CD4-positive, alpha-beta memory T cell (primary cell): ENCODE measurements at regions not wholly inside any gene's neighbourhood (a gene's known extent, or its start where the extent isn't known, plus 50 kb on each side); places are given as distances from the start of the nearest gene placed in this dataset.

Experiments used
- CTCF ChIA-PET: fragments of 350-600 bp; sonication (Branson Sonifier 250); formaldehyde crosslinking; loops from one replicate; lab custom pipeline; 2021; ENCODE audit warnings: inconsistent platforms; ENCODE audit not compliant: partially characterized antibody; lab: Charles Lee
- POLR2A ChIA-PET: fragments of 350-600 bp; sonication (Branson Sonifier 250); formaldehyde crosslinking; loops from one replicate; lab custom pipeline; 2021; ENCODE audit not compliant: partially characterized antibody; lab: Charles Lee
- DNase-seq, 5 donors: peaks; one replicate each; pipeline versions ENCODE4 v3.0.0 to v3.0.0-alpha.2; 2020 to 2022; ENCODE audit warnings: mixed read lengths in 1 of 5
- H3K27ac ChIP-seq: one replicate; pipeline ENCODE4 v1.7.0; 2013; ENCODE audit warnings: low read depth, low read length
- H3K27me3 ChIP-seq: 2 replicates; pipeline ENCODE4 v1.7.0; 2013; ENCODE audit warnings: mild to moderate bottlenecking, low read length, moderate library complexity; ENCODE audit not compliant: insufficient read depth
- H3K36me3 ChIP-seq: 2 replicates; pipeline ENCODE4 v1.7.0; 2013; ENCODE audit warnings: mild to moderate bottlenecking, low read length, moderate library complexity; ENCODE audit not compliant: insufficient read depth
- H3K4me1 ChIP-seq: 2 replicates; pipeline ENCODE4 v1.7.0; 2013; ENCODE audit warnings: mild to moderate bottlenecking, low read length, moderate library complexity; ENCODE audit not compliant: insufficient read depth
- H3K4me3 ChIP-seq, 2 donors: one replicate each; pipeline ENCODE4 v1.7.0; 2013; ENCODE audit warnings: low read length in 2 of 2, mild to moderate bottlenecking in 1 of 2
- H3K9me3 ChIP-seq, 2 donors: one replicate each; pipeline ENCODE4 v1.7.0; 2013; ENCODE audit warnings: low read length in 2 of 2, control low read depth in 1 of 2; ENCODE audit not compliant: control insufficient read depth in 1 of 2
- H3K27ac Mint-ChIP-seq, 7 donors: one replicate each; pipeline ENCODE4 v1.8.0; 2020 to 2021; ENCODE audit warnings: mixed read lengths in 7 of 7, mild to moderate bottlenecking in 6 of 7, inconsistent platforms in 3 of 7, moderate library complexity in 3 of 7
- H3K27me3 Mint-ChIP-seq, 2 donors: one replicate each; pipeline ENCODE4 v1.8.0; 2020 to 2021; ENCODE audit warnings: mixed read lengths in 2 of 2
- H3K36me3 Mint-ChIP-seq, 2 donors: one replicate each; pipeline ENCODE4 v1.8.0; 2020 to 2021; ENCODE audit warnings: mixed read lengths in 2 of 2, inconsistent platforms in 1 of 2, mild to moderate bottlenecking in 1 of 2
- H3K4me1 Mint-ChIP-seq, 4 donors: one replicate each; pipeline ENCODE4 v1.8.0; 2020 to 2021; ENCODE audit warnings: mixed read lengths in 4 of 4, mild to moderate bottlenecking in 1 of 4
- H3K4me3 Mint-ChIP-seq, 8 donors: one replicate each; pipeline ENCODE4 v1.8.0; 2020 to 2021; ENCODE audit warnings: mixed read lengths in 8 of 8, mild to moderate bottlenecking in 7 of 8, moderate library complexity in 6 of 8, inconsistent platforms in 3 of 8
- H3K9me3 Mint-ChIP-seq, 8 donors: one replicate each; pipeline ENCODE4 v1.8.0; 2020 to 2021; ENCODE audit warnings: mixed read lengths in 8 of 8, mild to moderate bottlenecking in 5 of 8, inconsistent platforms in 3 of 8, moderate library complexity in 1 of 8
- intact Hi-C: fragments of 100-400 bp; cut with micrococcal nuclease; formaldehyde crosslinking; loops from one replicate; pipeline ENCODE4 v1.15.1; 2023

GRCh38 chr4:137025484-137026059 is 506.7 kb downstream of the PCDH18 start:
- H3K27me3 Mint-ChIP-seq = no peaks in the 10 kb centered on the region
- H3K4me1 ChIP-seq = no peaks in the 10 kb centered on the region
- no peak for DNase-seq
- no peaks in the 10 kb centered on the region for H3K9me3 ChIP-seq
- no peak overlapping the region for H3K27ac ChIP-seq
- H3K4me3 ChIP-seq = no peak overlapping the region
- no peaks in the 10 kb centered on the region for H3K36me3 ChIP-seq
- intact Hi-C loops = no loop called here
- no peak overlapping the region for H3K27ac Mint-ChIP-seq
- no peaks in the 10 kb centered on the region for H3K36me3 Mint-ChIP-seq
- no peaks in the 10 kb centered on the region for H3K4me1 Mint-ChIP-seq
- H3K27me3 ChIP-seq = no peaks in the 10 kb centered on the region
- POLR2A ChIA-PET = no interaction called here
- no peak overlapping the region for H3K4me3 Mint-ChIP-seq
- H3K9me3 Mint-ChIP-seq = peaks cover 0 to 16% (median 5%) of the 10 kb centered on the region in 8 donors
- CTCF ChIA-PET = no interaction called here

DNA sequence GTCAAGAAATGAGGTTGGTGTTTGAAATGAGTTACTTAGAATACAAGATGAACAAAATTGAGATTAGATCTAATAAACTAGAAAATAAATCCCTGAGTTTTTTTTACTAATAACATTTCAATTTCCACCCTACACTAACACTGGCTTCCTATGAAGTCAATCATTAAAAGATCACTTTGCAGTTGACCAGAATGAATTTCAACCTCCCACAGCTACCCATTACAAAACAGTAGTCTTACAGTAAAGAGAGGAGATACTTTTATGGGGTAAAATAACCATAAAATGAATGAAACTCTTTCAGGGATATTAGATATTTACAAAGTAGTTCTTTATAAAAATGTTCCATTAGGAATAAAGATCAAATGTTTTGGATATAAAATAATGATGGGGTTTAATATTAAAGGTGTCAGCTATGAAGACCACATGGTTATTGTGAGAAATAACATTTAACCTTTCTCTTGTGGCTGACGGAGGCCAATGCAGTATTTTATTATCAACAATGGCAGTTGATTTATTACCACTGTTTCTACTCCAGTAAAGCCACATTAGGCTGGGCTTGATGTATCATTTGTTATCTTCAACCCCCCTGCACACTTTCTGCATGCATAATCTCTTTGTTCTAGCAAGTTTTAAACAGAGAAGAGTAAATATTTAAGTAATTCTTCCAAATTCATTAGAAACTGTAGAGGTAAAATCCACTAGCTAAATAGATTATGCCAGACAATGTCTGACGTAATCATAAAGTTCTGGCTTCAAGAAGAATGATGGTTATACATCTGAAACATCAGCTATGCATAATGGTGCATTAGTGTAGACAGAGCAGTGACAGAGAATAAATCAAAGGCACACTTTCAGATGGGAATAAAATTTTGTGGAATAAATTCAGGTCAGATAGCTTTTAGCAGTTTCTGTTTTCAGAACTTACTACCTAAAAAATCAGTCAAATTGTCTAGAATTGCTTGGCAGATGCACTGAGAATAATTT is 516.6 kb downstream of the PCDH18 start:
- DNase-seq = no peak
- ChIA-PET POLR2A (no interaction called here), CTCF (no interaction called here)
- Histone ChIP-seq H3K36me3 (no peaks in the 10 kb centered on the region), H3K4me3 (no peak overlapping the region), H3K9me3 (no peaks in the 10 kb centered on the region), H3K27ac (no peak overlapping the region), H3K4me1 (no peaks in the 10 kb centered on the region), H3K27me3 (no peaks in the 10 kb centered on the region)
- intact Hi-C loops = no loop called here
- Mint-ChIP-seq H3K27ac (no peak overlapping the region), H3K36me3 (no peaks in the 10 kb centered on the region), H3K4me3 (no peak overlapping the region), H3K4me1 (no peaks in the 10 kb centered on the region), H3K27me3 (no peaks in the 10 kb centered on the region), H3K9me3 (peaks cover 0 to 6% (median 3%) of the 10 kb centered on the region in 8 donors)

GRCh38 chr4:137000432-137000831 is 531.9 kb downstream of the PCDH18 start:
- POLR2A ChIA-PET = no interaction called here

DNA sequence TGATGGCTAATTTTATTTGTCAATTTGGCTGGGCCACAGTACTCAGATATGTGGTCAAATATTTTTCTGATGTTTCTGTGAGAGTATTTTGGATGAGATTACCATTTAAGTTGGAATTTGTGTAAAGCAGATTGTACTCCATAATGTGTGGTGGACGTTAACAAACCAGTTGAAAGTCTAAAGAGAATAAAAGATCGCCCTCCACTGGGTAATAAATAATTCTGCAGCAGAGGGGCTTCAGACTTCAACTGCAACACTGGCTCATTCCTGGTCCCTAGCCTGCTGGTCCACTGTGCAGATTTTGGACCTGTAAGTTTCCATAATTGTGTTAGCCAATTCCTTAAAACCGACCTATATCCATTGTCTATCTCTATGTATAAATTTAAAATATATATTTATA is 540.3 kb downstream of the PCDH18 start:
- ChIA-PET POLR2A (no interaction called here), CTCF (no interaction called here)
- no peaks in the 10 kb centered on the region for H3K4me1 Mint-ChIP-seq
- H3K36me3 Mint-ChIP-seq = no peaks in the 10 kb centered on the region
- no peaks in the 10 kb centered on the region for H3K36me3 ChIP-seq
- H3K9me3 Mint-ChIP-seq = peaks cover 1 to 17% (median 7%) of the 10 kb centered on the region in 8 donors
- no peak overlapping the region for H3K4me3 Mint-ChIP-seq
- no peak overlapping the region for H3K4me3 ChIP-seq
- no peaks in the 10 kb centered on the region for H3K27me3 Mint-ChIP-seq
- no peaks in the 10 kb centered on the region for H3K9me3 ChIP-seq
- H3K4me1 ChIP-seq = no peaks in the 10 kb centered on the region
- no peak for DNase-seq
- H3K27ac Mint-ChIP-seq = no peak overlapping the region
- H3K27ac ChIP-seq = no peak overlapping the region
- intact Hi-C loops = no loop called here
- no peaks in the 10 kb centered on the region for H3K27me3 ChIP-seq

More at GRCh38 chr4:137000432-137000831, 531.9 kb downstream of the PCDH18 start:
- no peaks in the 10 kb centered on the region for H3K27me3 Mint-ChIP-seq
- Histone ChIP-seq H3K4me3 (no peak overlapping the region), H3K9me3 (no peaks in the 10 kb centered on the region), H3K27me3 (no peaks in the 10 kb centered on the region), H3K27ac (no peak overlapping the region), H3K4me1 (no peaks in the 10 kb centered on the region), H3K36me3 (no peaks in the 10 kb centered on the region)
- no peaks in the 10 kb centered on the region for H3K4me1 Mint-ChIP-seq
- no peaks in the 10 kb centered on the region for H3K36me3 Mint-ChIP-seq
- H3K27ac Mint-ChIP-seq = no peak overlapping the region
- CTCF ChIA-PET = no interaction called here
- H3K4me3 Mint-ChIP-seq = no peak overlapping the region
- intact Hi-C loops = no loop called here
- DNase-seq = no peak
- H3K9me3 Mint-ChIP-seq = peaks cover 0 to 17% (median 7%) of the 10 kb centered on the region in 8 donors

- intact Hi-C loops = no loop called here
- H3K27ac ChIP-seq = no peak overlapping the region
Measured at GRCh38 chr4:136985683-136986082, 546.6 kb downstream of the PCDH18 start.

GRCh38 chr4:136967069-136967468 is 565.2 kb downstream of the PCDH18 start:
- H3K4me3 Mint-ChIP-seq = no peak overlapping the region
- H3K4me1 Mint-ChIP-seq = no peaks in the 10 kb centered on the region
- Histone ChIP-seq H3K36me3 (no peaks in the 10 kb centered on the region), H3K4me1 (no peaks in the 10 kb centered on the region), H3K4me3 (no peak overlapping the region), H3K27ac (no peak overlapping the region), H3K9me3 (no peaks in the 10 kb centered on the region), H3K27me3 (no peaks in the 10 kb centered on the region)
- no peaks in the 10 kb centered on the region for H3K36me3 Mint-ChIP-seq
- H3K9me3 Mint-ChIP-seq = peaks cover 0 to 12% (median 3%) of the 10 kb centered on the region in 8 donors
- DNase-seq = no peak
- H3K27ac Mint-ChIP-seq = no peak overlapping the region
- intact Hi-C loops = no loop called here
- H3K27me3 Mint-ChIP-seq = no peaks in the 10 kb centered on the region
- ChIA-PET POLR2A (no interaction called here), CTCF (no interaction called here)

More at GRCh38 chr4:136985683-136986082, 546.6 kb downstream of the PCDH18 start:
- Histone ChIP-seq H3K9me3 (no peaks in the 10 kb centered on the region), H3K4me3 (no peak overlapping the region), H3K4me1 (no peaks in the 10 kb centered on the region), H3K36me3 (no peaks in the 10 kb centered on the region), H3K27me3 (no peaks in the 10 kb centered on the region)
- Mint-ChIP-seq H3K36me3 (no peaks in the 10 kb centered on the region), H3K9me3 (peaks cover 0 to 10% (median 3%) of the 10 kb centered on the region in 8 donors), H3K4me3 (no peak overlapping the region), H3K4me1 (no peaks in the 10 kb centered on the region), H3K27me3 (no peaks in the 10 kb centered on the region), H3K27ac (no peak overlapping the region)
- DNase-seq = no peak
- ChIA-PET CTCF (no interaction called here), POLR2A (no interaction called here)

DNA sequence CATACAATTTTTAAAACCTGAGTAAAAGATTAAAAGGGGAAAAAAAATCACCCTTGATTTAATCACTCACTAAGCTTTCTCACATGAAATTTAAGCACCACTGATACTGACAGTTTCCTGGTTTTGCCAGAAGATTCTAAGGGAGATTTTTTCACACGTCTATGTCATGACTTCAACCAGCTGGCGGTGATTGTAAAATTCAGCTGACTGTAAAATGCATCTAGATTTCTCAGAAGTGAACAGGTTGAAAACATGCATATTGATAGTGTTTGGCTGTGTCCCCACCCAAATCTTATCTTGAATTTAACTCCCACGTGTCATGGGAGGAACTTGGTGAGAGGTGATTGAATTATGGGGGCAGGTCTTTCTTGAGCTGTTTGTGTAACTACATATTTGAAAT is 566.8 kb downstream of the PCDH18 start:
- POLR2A ChIA-PET = no interaction called here
- CTCF ChIA-PET = no interaction called here
- no peak for DNase-seq

More for the DNA sequence above, 566.8 kb downstream of the PCDH18 start:
- Histone ChIP-seq H3K27ac (no peak overlapping the region), H3K9me3 (no peaks in the 10 kb centered on the region), H3K27me3 (no peaks in the 10 kb centered on the region), H3K4me3 (no peak overlapping the region), H3K4me1 (no peaks in the 10 kb centered on the region), H3K36me3 (no peaks in the 10 kb centered on the region)
- Mint-ChIP-seq H3K36me3 (no peaks in the 10 kb centered on the region), H3K27ac (no peak overlapping the region), H3K9me3 (peaks cover 0 to 5% (median 3%) of the 10 kb centered on the region in 8 donors), H3K4me1 (no peaks in the 10 kb centered on the region), H3K27me3 (no peaks in the 10 kb centered on the region), H3K4me3 (no peak overlapping the region)
- intact Hi-C loops = no loop called here
